ENCODE measurements at regions not wholly inside any gene's neighbourhood (a gene's known extent, or its start where the extent isn't known, plus 50 kb on each side); places are given as distances from the start of the nearest gene placed in this dataset.
A peak's percentile ranks its signal among the peaks of the same experiment; 100 is the strongest.

DNA sequence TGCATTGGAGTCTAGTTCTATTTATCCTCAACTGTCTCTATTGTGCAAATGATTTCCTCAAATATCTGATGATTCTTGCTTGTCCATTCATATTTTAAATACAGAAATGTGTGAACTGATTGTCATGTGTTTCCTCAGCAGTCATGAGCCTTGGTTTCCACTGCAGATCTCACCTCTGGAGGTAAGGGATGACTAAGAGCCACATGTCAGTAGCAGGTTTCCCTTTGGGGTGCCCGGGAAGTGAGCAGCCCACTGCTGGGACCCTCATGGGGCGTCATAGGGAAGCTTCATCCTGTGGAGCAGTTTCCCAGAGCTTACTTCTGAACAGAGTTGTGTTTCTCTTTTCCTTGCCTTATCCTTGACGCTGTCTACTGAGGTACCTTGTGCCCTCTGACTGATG is 149.2 kb upstream of the TOPAZ1 start:
- DNase-seq (ENCODE audit: low read depth), result no peak

- no peak for DNase-seq (ENCODE audit: low read depth)
These were observed 148.2 kb upstream of the TOPAZ1 start for GRCh38 chr3:44093531-44093930.

DNA sequence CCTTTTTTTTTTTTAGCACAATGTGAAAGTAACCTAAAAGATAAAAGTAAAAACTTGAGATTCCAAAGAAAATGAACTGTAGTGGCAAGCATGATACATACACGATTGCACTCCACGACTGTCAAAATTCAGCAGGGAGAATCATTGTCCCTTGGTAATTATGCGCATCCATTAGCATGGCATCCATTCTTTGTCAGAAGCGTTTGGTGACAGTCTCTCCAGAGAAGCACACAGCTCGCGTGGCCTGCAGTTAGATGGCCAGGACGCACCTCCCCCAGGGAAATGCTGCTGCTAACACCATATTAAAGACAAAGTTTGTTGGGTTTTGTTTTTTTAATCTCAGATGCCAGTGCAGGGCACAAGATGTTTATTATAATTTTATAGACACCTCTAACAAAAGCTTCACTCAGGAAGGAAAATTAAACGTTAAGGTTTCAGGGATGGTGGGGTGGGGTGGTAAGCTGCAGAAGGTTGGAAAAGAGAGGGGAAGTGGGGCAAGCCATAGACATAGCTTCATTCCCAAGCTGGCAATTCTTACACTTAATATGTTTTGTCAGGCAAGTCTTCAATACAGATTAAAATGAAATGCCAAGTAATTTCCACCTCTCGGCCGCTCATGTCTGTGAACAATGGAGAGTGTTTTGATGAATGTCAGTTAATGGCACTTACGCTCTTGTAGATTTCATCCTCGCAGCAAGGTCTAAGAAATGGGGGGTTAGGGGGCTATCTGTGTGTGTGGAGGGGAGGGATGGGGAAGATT is 142.8 kb upstream of the TOPAZ1 start:
- no peak for DNase-seq (ENCODE audit: low read depth)

GRCh38 chr3:44099566-44100297 is 142.0 kb upstream of the TOPAZ1 start:
- DNase-seq (ENCODE audit: low read depth), result no peak

GRCh38 chr3:44100298-44100695 is 141.4 kb upstream of the TOPAZ1 start:
- no peak for DNase-seq (ENCODE audit: low read depth)

- no peak for DNase-seq (ENCODE audit: low read depth)
These were observed 137.6 kb upstream of the TOPAZ1 start for GRCh38 chr3:44104043-44104442.

- peak; percentile 36 for DNase-seq (ENCODE audit: low read depth)
These were observed 136.9 kb upstream of the TOPAZ1 start for GRCh38 chr3:44104668-44105321.

DNA sequence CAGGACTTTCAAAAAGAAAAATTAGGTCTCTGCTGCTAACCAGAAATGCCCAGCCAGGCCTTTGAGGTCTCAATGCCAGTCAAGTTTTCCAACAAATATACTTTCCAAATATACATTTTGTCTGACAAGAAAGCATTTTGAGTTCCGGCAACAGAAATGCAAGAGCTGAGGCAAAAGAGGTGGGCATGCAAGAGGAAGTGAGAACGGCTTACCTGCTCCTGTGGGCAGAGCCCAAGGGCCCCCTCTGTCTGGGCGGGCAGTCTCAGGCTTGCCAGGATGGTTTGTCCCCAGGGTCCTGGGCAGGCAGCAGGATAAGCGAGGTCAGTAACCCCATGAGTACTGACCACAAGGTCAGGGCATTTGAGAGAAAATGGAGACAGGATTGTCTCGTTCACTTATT is 136.1 kb upstream of the TOPAZ1 start:
- DNase-seq (ENCODE audit: low read depth), result no peak

- DNase-seq (ENCODE audit: low read depth), result no peak
These were observed 134.9 kb upstream of the TOPAZ1 start for GRCh38 chr3:44106756-44107155.

- DNase-seq (ENCODE audit: low read depth), result no peak
These were observed 133.2 kb upstream of the TOPAZ1 start for GRCh38 chr3:44108481-44108880.

- DNase-seq (ENCODE audit: low read depth), result no peak
These were observed 131.8 kb upstream of the TOPAZ1 start for GRCh38 chr3:44109771-44110361.

DNA sequence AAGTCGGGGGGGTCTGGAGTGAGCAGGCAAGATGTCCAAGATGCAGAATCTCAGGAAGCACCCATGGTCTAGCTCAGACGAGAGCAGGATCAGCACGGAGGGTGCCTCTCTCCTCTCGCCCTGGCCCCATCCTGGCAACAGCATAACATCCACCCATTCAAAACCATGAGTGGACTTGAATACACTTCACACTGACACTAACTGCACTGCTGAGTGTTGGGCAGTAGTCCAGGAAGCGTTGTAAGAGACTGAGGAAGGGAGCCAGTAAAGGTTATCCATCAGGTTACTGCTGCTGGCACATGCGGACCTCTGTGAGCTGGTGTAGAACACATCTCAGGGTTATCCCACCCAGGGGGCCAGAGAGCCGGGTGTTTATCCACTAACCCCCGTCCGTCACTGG is 131.0 kb upstream of the TOPAZ1 start:
- DNase-seq (ENCODE audit: low read depth), result no peak

- no peak for DNase-seq (ENCODE audit: low read depth)
These were observed 130.2 kb upstream of the TOPAZ1 start for GRCh38 chr3:44111482-44111881.

DNA sequence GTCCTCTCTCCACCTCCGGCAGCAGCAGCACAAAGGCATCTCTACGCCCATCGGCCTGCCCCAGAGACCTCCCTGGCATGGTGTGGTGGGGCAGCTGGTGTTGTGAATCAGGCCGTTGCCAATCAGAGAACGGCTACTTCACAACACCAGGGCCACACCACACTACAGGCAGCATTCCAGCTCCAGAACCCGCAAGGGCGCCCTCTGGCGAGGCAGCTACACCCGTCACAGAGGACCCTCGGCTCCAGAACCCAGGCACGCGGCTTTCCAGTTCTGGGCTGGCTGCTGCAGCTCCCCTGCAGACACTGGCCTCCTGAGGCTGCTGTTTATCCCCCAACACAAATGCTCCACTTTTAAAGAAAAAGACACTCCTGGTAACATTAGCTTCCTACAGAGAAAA is 127.5 kb upstream of the TOPAZ1 start:
- peak; percentile 7 for DNase-seq (ENCODE audit: low read depth)

DNA sequence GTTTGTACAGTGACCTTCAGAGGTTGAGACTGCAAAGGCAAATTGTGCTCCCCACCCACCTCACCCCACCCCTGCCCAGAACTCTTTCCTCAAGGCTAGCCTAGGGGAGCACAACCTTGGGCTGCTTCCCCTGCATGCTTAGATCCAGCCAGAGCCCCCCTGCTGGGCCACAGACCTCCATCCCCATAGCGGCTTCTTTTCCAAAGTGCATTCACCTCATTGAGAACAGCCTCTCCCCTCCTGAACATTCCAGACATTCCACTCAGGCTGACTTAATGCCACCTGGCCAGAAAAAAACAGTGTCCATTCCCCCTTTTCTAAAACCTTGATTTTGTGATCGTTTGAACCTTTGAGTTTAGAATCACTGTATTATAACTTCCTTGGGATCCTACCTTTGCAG is 124.4 kb upstream of the TOPAZ1 start:
- no peak for DNase-seq (ENCODE audit: low read depth)

GRCh38 chr3:44117736-44118135 is 124.0 kb upstream of the TOPAZ1 start:
- DNase-seq (ENCODE audit: low read depth), result no peak

- no peak for DNase-seq (ENCODE audit: low read depth)
These were observed 120.7 kb upstream of the TOPAZ1 start for GRCh38 chr3:44120721-44121582.

DNA sequence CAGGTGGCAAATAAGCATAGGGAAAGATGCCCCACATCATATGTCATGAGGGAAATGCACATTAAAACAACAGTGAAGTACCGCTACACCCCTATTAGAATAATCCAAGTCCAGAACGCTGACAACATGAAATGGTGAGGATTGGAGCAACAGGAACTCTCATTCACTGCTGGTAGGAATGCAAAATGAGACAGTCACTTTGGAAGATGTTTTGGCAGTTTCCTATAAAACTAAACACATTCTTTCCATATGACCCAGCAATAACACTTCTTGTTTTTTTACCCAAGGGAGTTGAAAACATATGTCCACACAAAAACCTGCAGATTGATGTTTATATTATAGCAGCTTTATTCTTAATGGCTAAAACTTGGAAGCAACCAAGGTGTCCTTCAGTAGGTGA is 116.4 kb upstream of the TOPAZ1 start:
- no peak for DNase-seq (ENCODE audit: low read depth)

DNA sequence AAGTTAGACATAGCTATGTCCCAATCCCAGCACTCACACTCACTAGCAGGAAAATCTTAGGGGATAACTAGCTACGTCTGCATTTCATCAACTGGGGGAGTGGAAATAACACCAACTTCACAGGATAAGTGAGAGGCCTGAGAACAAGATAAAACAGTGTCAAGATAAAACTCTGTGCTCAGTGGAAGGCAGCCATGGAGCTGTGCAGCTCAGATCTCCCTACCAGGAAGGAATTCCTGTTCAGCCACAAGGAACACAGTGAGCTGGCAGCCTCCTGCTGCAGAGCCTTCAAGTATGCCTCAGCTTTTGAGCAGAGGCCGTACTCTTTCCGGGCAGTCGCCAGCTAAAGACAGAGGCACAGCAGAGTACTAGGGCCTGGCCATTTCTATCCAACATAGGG is 115.8 kb upstream of the TOPAZ1 start:
- no peak for DNase-seq (ENCODE audit: low read depth)

GRCh38 chr3:44128057-44128775 is 113.5 kb upstream of the TOPAZ1 start:
- DNase-seq (ENCODE audit: low read depth), result no peak

- DNase-seq (ENCODE audit: low read depth), result no peak
These were observed 111.4 kb upstream of the TOPAZ1 start for GRCh38 chr3:44130249-44130648.

Data from activated T-cell treated with anti-CD3 and anti-CD28 coated beads for 24 hours (primary cell).